ENCODE measurements at regions not wholly inside any gene's neighbourhood (a gene's known extent, or its start where the extent isn't known, plus 50 kb on each side); places are given as distances from the start of the nearest gene placed in this dataset.

DNA sequence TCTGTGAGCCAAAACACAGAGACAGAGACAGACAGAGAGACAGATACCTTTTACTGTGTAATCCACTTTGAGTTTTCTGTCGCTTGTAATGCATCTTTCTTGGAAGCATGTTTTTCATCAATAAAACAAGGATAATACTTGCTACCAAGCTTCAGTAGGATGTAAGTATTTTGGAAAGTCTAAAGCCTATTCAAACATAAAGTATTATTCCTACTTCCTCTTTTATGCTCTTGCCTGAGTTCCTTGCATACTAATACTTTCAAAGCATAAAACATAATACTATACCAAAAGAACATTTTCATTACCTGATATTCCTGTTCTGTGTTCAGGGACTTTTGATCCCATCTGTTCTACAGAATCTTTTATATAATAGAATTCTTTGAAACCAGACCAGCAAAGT, 64.5 kb upstream of the SLC30A5 start:
- TF ChIP-seq POLR2A (IDR thresholded peaks at IDR 0.05; ENCODE audit: low read length): no peak
- TF ChIP-seq GATA1 (IDR thresholded peaks at IDR 0.05; ENCODE audit: low read depth, low read length): no peak
